DMS79 (cell line): ENCODE measurements at regions not wholly inside any gene's neighbourhood (a gene's known extent, or its start where the extent isn't known, plus 50 kb on each side); places are given as distances from the start of the nearest gene placed in this dataset.
"Not testable (repeated sequence)": the region's sequence is repeated elsewhere in the genome, so short reads cannot be mapped to it uniquely, and the experiment has no call there.

Experiments used
- DNase-seq: peaks from one replicate; lab custom pipeline; 2025; lab: John Stamatoyannopoulos, UW

DNA sequence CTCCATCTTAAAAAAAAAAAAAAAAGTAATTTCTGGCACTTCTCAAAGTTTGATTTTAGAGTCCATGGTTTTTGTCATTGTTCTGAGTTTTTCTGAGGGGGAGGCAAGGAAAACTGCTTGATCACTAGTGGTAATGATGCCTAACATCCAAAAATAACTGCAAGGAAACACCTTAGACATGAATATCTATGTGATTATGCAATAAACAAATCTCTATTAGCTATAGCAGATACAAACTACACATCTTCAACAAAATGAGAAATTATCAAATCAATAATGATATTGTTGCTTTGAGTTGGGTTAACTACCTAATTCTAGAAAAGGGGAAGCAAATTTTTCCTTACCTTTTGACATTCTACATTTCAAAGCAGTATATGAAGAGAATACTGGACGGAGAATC lies 230.9 kb upstream of the JARID2 start:
- no peak for DNase-seq

- DNase-seq: no peak
Measured at GRCh38 chr6:15016813-15017212, 229.1 kb upstream of the JARID2 start.

DNA sequence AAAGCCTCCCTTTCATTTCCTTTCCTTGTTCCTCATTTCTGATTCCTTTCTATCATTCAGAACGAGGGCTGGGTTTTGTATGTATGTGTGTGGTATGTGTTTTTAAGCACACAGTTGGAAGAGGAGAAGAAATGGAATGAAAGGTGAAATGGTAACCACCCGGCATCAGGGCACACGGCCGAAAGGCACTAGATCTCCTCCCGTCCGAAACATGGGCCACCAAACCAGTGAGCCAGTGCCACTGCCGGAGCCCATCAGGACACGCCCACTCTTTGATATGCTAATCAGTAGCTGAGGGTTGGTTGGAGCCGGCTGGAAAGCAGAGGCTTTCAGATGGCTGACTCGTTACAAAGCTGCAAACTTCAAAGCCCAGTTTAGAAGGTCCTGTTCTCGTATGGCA lies 228.6 kb upstream of the JARID2 start:
- no peak for DNase-seq

- DNase-seq: no peak
Measured at GRCh38 chr6:15017803-15018202, 228.1 kb upstream of the JARID2 start.

- no peak for DNase-seq
Measured at GRCh38 chr6:15020119-15020770, 225.6 kb upstream of the JARID2 start.

GRCh38 chr6:15021074-15021473 lies 224.8 kb upstream of the JARID2 start:
- no peak for DNase-seq

DNA sequence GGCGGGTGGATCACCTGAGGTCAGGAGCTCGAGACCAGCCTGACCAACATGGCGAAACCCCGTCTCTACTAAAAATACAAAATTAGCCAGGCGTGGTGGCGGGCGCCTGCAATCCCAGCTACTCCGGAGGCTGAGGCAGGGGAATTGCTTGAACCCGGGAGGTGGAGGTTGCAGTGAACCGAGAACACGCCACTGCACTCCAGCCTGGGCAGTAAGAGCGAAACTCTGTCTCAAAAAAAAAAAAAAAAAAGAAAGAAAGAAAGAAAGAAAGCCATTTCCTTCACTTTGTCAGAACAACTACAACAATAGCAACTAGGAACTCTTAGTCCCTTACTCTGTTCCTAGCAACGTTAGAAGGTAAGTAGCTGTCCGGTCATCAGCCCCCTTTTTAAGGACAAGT lies 222.9 kb upstream of the JARID2 start:
- DNase-seq: not testable (repeated sequence)

GRCh38 chr6:15023448-15023847 lies 222.4 kb upstream of the JARID2 start:
- DNase-seq: no peak

DNA sequence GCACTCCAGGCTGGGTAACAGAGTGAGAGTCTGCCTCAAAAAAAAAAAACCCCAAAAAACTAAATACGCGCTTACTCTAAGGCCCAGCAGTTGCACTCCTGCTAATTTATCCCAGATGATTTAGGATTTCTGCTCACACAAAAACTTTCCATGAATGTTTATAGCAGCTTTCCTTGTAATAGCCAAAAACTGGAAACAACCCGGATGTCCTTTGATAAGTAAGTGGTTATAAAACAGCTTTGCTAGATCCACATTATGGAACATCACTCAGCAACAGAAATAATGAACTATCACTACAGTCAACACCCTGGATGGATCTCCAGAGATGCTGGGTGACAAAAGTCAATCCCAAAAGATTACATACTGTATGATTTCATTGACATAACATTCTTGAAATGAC lies 220.4 kb upstream of the JARID2 start:
- no peak for DNase-seq

- DNase-seq: peak; percentile 0
Measured at GRCh38 chr6:15026832-15027231, 219.0 kb upstream of the JARID2 start.

DNA sequence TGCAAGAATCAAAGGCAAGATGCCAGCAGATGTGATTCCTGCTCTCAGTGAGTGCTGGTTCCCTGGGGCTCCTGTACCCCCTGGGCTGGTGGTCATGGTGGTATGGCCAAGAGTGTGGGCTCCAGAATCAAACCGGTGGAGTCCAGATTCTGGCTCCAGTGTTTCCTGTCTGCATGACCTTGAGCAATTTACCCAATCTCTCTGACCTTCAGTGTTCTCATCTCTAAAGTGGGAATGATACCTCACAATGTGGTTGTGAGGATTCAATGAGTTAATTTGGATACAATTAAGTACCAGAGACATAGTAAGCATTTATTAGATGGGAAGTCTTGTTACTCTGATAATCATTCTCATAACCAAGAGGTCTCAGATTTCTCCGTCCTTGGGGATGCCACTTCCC lies 218.4 kb upstream of the JARID2 start:
- no peak for DNase-seq

DNA sequence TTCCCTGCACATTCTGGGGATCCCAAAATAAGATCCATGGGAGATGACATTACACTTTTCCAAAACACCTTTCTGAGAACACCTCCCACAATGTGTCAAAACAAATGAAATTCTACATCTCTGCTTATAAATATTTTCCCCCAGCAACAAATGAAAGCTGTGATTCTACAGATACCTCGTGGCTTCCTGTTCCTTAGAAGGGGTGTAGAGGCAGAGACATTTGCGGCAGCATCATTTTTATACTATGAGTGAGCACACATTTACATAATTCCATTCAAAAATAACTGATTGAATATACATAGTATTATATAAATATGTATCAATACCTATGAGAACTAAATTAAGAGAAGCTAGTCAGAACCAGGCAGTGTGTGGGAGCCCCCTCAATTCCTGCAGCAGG lies 213.9 kb upstream of the JARID2 start:
- DNase-seq: no peak

DNA sequence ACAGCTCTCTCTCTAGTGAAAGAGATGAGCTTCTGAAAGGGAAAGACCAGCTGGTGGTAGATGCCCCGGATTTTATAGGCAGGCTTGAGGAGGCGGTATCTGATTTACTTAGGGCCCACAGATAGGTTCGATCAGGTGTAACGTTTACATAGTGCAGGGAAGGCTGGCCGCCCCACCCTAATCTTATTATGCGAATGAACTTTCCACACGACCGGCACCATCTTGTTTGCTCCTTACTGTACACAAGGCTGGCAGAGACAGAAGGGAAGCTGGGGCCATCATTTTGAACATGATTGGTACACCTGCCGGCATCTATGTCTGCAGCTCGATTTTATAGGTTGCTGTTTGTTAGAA lies 212.0 kb upstream of the JARID2 start:
- no peak for DNase-seq

GRCh38 chr6:15036690-15037245 lies 209.1 kb upstream of the JARID2 start:
- DNase-seq: peak; percentile 2

DNA sequence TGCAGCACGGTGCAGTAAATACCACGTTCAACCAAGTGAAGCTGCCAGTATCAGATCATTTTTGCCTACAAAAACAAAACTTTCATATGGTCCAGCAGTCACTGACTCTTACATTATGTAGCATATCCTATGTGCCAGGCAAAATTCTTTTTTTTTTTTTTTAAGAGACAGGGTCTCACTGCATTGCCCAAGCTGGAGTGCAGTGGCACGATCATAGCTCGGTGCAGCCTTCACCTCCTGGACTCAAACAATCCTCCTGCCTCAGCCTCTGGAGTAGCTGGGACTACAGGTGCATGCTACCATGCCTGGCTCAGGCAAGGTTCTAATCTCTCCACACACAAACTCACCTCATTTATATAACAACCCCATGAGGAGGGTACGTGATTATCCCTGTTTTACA lies 208.6 kb upstream of the JARID2 start:
- DNase-seq: no peak

- DNase-seq: no peak
Measured at GRCh38 chr6:15038013-15038791, 207.7 kb upstream of the JARID2 start.

DNA sequence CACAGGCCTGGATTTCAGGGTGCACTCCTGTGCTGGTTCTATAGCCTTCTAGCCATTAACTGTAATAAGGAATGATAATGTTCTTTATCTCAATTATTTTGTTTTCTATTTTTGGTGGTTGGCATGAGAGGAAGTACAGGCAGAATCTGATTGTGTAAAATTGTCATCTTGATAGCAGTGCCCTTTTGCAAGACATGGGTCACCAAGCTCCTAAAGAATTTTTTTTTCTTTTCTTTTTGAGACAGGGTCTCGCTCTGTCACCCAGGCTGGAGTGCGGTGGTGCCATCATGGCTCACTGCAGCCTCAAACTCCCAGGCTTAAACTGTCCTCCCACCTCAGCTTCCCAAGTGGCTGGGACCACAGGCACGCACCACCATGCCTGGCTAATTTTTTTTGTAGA lies 206.7 kb upstream of the JARID2 start:
- no peak for DNase-seq

- DNase-seq: no peak
Measured at GRCh38 chr6:15042938-15043337, 202.9 kb upstream of the JARID2 start.

DNA sequence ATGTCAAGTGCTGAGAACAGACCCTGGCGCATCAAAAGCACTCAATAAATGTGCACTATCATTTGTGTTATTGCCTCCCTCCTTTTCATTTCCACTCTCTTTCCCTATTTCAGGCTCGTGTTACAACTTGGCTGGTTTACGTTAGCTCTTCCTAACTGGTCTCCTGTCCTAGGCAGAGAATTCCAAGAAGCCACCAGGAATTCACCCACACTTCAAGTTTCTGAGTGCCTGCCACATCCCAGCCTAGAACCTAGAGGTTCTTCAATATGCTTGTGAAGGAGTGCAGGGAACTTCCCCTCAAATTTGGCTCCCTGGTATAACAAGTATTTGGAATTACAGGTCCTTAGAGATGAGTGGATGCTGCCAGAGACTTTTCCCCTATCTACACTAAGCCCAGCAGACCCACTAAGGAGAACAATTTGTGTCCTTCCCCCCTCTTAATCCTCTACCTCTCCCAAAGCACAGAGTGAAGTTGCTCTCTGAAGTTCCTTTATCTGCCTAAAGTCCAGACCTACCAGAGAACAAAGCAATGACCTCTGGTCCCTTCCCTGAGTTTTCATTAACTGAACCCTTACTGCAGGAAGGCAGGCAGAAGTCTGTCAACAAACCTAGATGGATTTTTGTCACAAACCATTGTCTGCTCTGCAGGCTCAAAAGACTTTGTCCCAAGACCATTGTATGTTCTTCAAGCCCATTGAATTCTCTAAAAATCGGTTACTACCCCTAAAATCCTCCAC lies 201.6 kb upstream of the JARID2 start:
- no peak for DNase-seq

- no peak for DNase-seq
Measured at GRCh38 chr6:15044948-15045347, 200.9 kb upstream of the JARID2 start.

DNA sequence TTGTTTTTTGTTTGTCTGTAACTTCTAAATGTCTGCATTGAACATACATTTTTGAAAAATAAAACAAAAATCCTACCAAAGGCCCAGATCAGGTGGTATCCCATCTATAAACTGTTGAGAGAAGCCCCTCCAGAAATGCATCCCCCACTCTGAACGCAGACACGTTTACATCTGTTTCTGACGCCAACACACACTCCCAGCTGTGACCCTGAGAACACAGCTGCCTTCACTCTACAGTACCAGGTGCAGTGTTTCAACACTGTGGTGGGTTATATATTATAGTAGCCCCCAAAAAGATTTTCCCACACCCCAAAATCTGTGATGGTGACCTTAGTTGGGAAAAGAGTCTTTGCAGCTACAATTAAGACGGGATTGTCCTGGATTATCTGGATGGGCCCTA lies 199.1 kb upstream of the JARID2 start:
- DNase-seq: no peak

- no peak for DNase-seq
Measured at GRCh38 chr6:15048367-15048766, 197.5 kb upstream of the JARID2 start.
